ENCODE measurements at regions not wholly inside any gene's neighbourhood (a gene's known extent, or its start where the extent isn't known, plus 50 kb on each side); places are given as distances from the start of the nearest gene placed in this dataset.

DNA sequence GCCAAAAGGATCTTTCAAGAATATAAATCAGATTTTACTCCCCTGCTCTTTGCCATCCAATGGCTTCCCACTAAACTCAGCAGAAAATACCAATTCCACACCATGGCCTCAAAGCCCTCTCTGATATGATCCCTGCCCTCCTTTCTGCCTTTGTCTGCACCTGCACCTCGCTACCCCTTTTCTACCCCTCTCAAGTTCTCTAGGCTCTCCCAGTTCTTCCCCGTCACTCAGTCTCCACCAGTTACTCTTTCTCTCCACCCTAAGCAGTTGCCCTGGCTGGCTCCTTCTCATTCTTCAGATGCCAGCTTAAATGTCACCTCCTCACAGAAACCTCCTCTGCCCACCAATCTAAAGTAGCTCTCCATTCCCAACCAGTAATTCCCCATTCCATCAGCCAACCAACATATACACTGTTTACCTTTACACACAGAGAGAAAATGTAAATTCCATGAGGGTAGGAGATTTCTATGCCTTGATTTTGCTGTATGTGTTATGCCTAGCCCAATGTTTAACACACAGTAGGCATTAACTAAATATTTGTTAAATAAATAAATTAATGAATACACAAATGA, 93.6 kb upstream of the LPP start:
- no peak for DNase-seq (ENCODE audit: low read depth, low spot score)

DNA sequence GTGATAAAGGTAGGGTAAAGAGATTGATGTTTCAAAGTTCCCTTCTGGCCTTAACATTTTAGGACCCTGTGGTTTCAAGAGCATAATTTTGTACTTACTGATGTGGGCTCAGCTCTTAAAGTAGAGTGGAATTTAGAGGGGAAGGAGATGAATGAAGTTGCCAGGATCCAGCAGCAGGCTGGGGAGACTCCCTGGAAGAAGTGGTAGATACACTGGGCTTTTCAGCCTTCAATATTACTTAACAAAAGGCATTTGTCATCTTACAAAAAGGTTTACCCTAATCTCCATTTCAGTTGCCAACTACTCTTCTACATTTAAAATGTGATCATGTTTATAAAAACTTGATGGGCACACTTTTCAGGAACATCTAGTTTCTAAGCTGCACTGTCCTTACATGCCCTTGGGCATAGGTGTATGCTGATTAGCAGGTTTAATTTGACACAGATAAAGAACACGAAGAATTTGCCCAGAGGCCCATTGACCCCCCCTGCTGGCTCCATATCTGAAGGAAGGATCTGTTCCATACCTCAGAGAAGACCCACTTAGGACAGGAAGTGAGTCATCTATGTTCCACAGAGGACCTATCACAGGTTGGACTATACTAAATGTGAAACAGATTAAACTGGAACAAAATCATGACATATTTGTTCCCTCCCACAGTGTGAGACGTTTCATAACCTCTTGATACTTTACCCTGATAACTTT, 93.0 kb upstream of the LPP start:
- peak; percentile 25 for DNase-seq (ENCODE audit: low read depth, low spot score)

GRCh38 chr3:188062216-188062615, 91.7 kb upstream of the LPP start:
- no peak for DNase-seq (ENCODE audit: low read depth, low spot score)

GRCh38 chr3:188064831-188065493, 89.0 kb upstream of the LPP start:
- no peak for DNase-seq (ENCODE audit: low read depth, low spot score)

- no peak for DNase-seq (ENCODE audit: low read depth, low spot score)
These were observed 87.8 kb upstream of the LPP start for GRCh38 chr3:188066141-188066540.

DNA sequence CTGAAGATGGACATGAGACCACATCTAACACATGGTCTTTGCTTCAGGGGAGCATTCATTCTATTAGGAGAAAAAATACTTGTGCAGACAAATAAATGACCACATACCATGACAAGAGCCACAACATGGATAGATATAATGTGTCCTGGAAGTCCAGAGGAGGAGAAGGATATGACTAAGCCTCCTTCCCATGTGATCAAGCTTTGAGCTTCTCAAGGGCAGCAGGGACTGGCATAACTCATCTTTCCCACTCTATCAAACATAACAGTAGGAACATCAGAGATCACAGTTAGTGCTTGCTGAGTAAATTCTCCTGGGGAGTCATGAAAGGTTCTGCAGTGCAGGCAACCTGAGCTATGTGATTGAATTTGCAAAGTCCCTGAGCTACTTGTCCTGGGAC, 86.0 kb upstream of the LPP start:
- DNase-seq (ENCODE audit: low read depth, low spot score) = peak; percentile 34

DNA sequence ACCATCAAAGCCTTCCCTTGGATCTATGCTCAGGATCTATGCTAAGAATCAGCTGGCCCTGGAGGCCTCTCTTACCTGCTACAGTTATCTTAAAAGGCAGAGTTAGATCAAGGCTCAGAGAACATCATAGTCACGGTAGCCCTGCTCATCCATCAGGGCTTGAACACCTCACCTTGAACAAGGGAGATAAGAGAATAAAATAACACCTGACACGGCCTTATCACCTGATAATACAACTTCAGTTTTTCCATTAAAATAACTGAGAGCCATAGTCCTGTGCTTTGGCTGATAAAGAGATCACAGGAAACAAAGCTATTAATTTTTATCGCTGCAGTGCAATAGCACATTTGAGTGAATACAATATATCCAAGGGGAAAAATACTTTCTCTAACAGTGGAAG, 85.6 kb upstream of the LPP start:
- DNase-seq (ENCODE audit: low read depth, low spot score) = no peak

GRCh38 chr3:188071636-188072035, 82.3 kb upstream of the LPP start:
- no peak for DNase-seq (ENCODE audit: low read depth, low spot score)

DNA sequence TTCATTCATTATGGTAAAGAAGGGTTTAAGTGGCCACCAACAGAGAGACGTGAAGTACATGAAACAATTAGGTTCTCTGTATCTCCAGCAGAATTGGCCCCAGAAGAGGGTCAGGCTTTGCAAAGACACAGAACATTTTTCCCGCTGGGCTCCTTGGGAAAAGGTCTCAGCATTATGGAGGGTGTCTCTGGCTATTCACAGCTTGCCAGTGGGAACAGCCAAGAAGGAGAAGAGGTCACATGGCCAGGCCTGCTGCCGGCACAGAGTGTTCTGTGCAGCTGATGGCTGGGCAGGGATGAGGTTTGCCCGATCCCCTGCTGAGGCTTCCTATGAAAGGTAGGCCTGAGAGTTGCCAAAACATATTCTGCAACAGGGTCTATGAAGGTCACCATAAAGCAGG, 77.8 kb upstream of the LPP start:
- no peak for DNase-seq (ENCODE audit: low read depth, low spot score)

GRCh38 chr3:188077160-188077799, 76.7 kb upstream of the LPP start:
- DNase-seq (ENCODE audit: low read depth, low spot score) = no peak

DNA sequence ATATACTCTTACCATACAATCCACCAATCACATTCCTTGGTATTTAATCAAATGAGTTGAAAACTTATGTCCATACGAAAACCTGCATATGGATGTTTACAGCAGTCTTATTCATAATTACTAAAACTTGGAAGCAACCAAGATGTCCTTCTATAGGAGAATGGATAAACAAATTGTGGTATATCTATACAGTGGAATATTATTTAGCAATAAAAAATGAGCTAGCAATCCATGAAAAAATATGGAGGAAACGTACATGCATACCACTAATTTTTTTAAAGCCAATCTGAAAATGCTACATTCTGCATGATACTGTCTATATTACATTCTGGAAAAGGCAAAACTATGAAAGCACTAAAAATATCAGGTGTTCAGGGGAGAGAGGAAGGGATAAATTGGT, 73.9 kb upstream of the LPP start:
- no peak for DNase-seq (ENCODE audit: low read depth, low spot score)

- no peak for DNase-seq (ENCODE audit: low read depth, low spot score)
These were observed 71.9 kb upstream of the LPP start for GRCh38 chr3:188082031-188082430.

DNA sequence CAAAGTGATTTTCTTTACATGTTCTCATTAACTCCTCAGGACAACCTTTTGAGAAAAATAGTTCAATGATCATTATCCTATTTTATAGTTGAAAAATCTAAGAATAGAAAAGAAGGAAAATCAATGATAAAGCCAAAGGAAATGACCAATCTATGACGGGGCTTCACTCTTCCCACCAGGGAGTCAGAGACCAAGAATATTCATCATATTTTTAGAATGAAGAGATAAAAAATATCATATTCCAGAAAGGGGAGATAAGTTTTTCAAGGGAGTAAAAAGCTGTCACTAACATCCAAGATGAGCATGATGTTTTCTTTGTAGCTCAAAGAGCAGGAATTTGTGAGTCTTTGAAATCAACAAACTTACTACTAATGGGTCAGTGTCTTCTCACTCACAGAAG, 71.5 kb upstream of the LPP start:
- DNase-seq (ENCODE audit: low read depth, low spot score) = no peak

DNA sequence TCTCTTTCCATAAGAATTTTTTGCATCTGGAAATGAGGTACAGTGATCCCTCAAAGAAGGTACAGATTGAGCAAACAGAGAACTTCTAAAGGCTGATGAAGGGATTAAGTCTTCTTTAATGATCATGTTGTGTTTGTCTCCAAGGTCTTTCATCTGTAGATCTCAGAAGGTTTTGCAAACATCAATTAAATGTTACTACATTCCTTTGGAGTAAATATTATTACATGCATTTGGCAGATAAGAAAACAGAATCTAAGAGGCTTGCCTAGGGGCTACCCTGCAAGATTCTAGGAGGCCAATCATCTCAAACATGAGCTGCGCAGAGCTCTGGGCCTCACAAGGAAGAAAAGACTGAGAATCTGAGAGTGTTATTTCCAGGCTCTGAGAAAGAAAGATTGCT, 70.9 kb upstream of the LPP start:
- DNase-seq (ENCODE audit: low read depth, low spot score) = no peak

DNA sequence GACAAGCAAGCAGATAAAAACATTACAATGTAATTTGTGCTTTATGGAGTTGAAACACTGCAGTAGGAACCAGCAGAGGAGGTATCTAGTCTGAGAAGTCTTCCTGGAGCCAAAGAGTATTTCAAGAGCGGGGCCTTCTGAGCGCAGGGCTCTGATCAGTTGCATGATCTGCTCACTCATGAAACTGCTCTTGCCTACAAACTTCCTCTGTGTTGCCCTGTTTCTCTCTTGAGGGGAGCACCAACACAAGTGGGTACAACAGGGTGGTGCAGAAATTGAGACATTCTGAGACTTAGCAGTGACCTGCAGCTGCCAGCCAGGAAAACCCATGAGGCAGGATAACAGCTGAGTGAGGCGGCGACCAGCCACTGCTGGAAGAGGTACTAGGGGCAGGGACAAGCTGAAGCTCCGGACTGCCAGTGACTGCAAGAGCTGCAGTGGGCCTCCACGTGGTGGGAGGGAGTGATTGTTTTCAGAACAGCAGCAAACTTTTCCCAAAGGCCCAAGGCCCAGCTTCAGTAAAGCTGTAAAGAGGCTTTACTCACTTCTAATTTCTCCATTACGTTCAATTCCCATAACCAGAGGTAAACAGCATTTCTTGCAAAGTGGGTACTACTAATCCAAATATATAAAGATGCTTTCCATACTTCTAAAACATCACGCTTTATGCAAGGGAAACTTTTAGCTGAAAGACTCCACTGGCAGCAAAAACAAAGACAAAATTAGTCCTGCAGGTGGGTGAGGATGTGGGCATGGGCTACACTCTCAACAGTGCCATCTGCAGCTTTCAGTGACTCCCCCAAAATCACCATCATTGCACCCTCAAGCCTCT, 69.0 kb upstream of the LPP start:
- DNase-seq (ENCODE audit: low read depth, low spot score) = no peak

GRCh38 chr3:188085584-188086560, 68.1 kb upstream of the LPP start:
- DNase-seq (ENCODE audit: low read depth, low spot score) = no peak

GRCh38 chr3:188088948-188089685, 64.8 kb upstream of the LPP start:
- DNase-seq (ENCODE audit: low read depth, low spot score) = no peak

GRCh38 chr3:188090620-188091309, 63.2 kb upstream of the LPP start:
- DNase-seq (ENCODE audit: low read depth, low spot score) = no peak

DNA sequence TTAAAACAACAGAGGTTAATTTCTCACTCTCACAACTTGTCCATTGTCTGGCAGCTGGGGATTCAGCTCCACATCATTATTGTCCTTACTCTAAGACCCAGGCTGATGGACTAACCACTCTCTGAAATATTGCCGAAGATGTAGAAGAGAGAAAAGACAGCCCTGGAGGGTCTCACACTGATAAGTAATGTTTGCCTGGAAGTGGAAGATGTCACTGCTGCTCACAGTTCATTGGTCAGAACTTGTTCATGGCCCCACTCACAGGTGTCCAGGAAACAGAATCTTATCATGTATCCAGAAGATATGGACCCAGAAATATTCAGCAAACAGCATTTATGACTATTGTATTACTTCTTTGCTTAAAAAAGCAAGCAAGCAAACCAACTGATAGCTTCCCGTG, 62.2 kb upstream of the LPP start:
- no peak for DNase-seq (ENCODE audit: low read depth, low spot score)
